ENCODE measurements at regions not wholly inside any gene's neighbourhood (a gene's known extent, or its start where the extent isn't known, plus 50 kb on each side); places are given as distances from the start of the nearest gene placed in this dataset.
A peak's percentile ranks its signal among the peaks of the same experiment; 100 is the strongest.
"Not testable (repeated sequence)": the region's sequence is repeated elsewhere in the genome, so short reads cannot be mapped to it uniquely, and the experiment has no call there.

DNA sequence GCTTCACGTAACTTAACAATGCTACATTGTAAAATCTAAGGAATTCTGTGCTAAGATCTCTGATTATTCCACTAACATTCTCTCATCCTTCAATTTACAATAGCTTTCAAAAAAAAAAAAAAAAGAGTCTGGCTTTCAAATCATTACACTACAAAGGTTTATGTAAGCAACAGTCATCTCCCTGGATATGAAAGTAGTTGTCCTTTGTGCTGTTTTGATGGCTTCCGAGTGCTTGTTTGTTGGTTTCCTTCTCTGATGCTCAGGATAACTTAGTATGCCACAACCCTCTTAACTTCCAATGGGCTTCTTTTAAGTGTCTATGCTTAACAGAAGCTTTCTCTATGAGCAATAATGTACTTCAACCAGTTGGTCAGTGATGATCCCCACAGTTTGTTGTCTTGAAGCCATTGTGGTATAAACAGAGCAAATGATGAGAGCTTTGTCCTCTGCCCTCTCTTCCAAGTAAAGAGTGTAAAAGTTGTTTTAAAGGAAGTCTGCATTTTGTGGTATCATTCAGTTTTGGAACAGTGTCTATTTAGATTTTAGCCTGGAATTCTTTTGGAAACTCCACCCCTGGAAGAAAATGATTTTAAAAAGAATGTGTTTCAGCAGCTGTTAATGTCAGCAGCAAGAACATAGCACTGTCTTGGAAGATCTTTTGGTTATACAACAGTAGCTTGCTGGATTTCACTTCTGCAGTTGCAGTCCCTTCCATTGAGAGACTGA lies 396.1 kb upstream of the RGS6 start:
- no peak for DNase-seq (ENCODE audit: low read depth in 2 of 2)

DNA sequence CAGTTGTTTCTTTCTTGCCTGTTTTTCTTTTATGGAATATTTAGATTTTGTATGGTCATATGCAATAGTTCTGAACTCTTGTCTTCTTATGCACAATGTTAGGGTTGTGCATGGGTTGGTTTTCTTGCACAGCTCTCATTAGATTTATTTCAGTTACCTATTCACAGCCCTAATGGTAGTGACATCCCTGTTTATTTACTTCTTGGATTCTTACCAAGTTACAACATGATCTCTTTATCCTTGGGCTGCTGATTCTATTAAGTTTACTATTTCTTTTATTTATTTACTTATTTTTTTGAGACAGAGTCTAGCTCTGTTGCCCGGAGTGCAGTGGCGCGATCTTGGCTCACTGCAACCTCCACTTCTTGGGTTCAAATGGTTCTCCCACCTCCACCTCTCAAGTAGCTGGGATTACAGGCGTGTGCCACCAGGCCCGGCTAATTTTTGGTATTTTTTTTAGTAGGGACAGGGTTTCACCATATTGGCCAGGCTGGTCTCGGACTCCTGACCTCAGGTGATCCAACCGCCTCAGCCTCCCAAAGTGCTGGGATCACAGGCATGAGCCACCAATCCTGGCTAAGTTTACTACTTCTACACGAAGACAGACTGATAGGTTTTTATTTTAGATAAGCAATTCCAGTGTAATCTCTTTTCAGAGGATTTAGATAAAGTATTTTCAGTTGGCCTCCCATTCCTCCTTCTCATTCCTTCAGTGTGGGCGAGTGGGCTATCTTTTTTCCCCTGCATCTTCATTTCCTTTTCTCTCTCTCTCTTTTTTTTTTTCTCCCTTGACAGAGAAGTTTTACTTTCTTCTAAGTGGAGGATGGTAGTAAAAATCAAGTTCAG lies 395.1 kb upstream of the RGS6 start:
- DNase-seq (ENCODE audit: low read depth in 2 of 2), result no peak

DNA sequence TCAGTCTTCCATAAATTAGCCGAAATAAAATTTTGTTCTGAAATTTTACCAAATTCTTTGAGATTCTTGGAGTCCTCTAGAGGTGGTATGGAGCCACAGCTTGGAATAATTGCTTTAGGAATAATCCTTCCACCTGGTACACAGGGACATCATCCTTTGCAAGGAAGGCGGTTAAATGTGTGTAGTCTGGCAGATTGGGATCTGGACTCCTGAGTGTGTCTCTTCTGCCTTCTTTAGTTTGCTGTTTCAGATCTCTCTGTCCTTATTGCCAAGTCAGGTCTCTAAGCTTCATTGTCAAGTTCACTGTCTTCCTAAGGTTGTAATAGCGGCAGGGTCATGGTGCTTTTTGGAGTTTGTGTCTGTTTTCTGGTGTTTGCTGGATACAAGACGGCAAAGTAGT lies 393.9 kb upstream of the RGS6 start:
- no peak for DNase-seq (ENCODE audit: low read depth in 2 of 2)

DNA sequence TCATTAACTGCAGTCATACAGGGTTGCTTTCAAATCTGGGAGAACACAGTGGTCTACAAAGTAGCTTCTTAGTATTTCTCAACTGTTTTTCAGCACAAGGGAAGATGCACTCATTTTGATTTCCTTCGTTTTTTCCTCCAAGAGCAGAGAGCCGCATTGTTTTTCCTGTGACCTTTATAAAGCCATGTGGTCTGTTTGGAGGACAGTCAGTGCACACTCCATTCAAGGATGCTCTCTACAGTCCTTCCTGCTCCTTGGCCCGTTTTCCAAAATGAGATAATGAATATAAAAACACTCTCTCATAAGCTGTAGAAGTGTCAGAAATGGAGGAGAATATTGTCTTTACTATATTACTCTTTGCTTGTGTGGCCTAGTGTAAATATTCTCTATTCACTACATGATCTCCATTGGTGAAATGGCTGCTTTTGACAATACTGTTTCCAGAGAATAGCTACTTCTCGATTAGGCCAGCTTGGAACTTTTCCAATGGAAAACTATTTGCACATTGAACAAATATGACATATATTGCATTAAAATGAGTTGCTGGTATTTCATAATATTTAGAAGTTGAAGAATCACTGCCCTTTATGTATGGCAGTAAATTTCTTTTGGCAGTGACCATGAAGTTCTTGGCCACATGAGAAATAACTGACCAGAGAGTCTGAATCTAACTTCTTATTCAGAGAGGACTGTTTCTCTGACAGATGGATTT lies 393.1 kb upstream of the RGS6 start:
- DNase-seq (ENCODE audit: low read depth in 2 of 2), result no peak

DNA sequence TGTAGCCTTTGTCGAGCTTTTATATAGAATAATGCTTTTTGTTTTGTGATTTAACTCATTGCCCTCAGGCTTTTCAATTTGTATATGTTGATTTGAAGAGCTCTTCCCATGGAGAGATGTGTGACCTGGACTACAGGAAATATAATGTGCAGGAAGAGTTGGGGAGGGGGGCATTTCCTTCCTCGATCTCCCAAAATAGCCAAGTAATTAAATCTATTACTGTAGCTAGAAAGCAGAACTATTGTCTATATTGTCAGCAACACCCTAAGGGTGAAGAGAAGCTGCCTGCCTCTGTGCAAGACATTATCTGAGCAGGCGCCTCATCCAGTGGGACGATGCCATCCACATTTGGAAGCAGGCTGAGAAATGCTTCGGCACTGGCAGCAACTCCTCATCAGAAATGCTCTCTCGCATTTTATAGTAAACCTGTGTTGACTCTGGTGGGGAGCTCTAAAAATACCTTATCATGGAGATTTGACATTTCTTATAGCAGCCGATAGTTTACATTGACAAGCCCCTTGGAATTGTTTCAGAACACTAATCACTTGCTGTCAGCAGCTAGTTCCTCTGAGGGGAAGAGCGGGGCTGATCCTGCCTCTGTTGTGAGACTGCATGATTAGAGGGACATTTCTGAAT lies 392.5 kb upstream of the RGS6 start:
- no peak for DNase-seq (ENCODE audit: low read depth in 2 of 2)

DNA sequence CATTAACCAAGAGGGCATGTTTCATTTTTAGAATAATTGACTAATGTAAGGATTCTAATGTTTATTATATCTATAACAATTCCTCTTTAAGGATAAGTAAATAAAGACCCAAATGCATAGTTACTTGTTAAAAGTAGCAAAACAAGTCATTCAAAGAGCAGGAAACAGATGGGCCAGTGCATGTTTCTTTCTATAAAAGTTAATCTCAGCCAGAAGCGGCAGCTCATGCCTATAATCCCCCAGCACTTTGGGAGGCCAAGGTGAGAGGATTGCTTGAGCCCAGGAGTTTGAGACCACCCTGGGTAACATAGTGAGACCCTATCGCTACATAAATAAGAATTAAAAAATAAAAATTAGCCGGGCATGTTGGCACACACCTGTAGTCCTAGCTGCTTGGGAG lies 391.0 kb upstream of the RGS6 start:
- DNase-seq (ENCODE audit: low read depth in 2 of 2), result no peak

DNA sequence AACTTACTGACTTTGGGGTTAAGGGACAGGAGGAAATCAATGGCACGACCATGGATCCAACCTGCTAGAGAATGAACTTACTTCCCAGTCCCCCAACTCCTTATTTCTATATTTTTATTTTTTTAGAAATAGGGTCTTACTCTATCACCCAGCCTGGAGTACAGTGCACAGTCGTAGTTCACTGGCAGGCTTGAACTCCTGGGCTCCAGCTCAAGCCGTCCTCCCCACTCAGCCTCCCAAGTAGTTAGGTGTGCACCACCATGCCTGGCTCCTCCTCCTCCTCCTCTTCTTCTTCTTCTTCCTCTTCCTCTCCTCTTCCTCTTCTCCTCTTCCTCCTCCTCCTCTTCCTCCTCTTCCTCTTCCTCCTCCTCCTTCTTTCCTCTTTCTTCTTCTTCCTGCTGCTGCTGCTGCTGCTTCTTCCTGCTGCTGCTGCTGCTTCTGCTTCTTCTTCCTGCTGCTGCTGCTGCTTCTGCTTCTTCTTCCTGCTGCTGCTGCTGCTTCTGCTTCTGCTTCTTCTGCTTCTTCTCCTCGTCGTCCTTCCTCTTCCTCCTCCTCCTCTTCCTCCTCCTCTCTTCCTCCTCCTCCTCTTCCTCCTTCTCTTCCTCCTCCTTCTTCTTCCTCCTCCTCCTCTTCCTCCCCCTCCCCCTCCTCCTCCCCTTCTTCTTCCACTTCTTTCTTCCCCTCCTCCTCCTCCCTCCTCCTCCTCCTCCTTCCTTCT lies 390.1 kb upstream of the RGS6 start:
- no peak for DNase-seq (ENCODE audit: low read depth in 2 of 2)

DNA sequence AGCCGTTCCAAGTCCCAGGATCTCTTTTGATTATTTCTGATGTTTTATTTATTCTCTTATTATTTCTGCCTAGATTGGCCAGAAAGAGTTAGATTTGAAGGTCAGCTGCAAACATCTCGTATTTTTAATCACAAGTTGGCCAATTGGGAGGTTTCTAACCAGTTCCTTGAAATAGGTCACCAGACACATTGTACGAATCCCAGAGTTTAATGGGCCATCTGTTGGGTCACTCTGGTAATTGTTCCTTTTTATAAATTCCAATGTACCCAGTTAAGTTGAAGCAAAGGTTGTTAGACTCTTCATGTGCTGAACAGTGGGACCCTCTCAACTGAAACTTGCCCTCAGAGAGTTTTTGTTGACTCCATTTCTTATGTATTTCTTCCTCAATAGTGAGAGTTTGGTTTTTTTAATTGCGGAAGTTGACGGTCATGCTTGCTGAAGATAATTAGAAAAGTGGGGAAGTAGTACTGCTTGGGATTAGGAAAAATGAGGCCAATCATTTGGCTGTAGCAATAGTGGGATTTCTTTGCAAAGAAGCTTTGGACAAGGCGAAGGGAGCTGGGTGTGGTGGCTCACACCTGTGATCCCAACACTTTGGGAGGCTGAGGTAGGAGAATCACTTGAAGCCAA lies 382.7 kb upstream of the RGS6 start:
- no peak for DNase-seq (ENCODE audit: low read depth in 2 of 2)

DNA sequence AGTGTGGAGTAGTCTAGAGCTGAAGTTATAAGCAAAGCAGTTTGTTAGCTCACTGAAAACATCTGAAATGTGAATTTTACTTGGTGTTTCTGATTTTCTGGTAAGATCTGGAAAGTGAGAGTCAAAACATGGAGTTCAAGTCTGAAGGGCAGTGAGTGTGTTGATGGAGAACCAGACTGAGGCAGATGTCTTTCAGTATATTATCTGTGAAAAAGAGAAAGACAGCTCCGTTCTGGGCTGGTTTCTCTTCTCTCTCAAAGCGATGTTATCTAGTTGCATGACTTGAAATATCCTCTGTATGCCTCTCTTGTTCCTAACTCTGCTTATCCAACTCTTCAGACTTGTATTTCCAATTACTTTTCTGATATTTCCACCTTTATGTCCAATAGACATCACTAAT lies 381.9 kb upstream of the RGS6 start:
- no peak for DNase-seq (ENCODE audit: low read depth in 2 of 2)

DNA sequence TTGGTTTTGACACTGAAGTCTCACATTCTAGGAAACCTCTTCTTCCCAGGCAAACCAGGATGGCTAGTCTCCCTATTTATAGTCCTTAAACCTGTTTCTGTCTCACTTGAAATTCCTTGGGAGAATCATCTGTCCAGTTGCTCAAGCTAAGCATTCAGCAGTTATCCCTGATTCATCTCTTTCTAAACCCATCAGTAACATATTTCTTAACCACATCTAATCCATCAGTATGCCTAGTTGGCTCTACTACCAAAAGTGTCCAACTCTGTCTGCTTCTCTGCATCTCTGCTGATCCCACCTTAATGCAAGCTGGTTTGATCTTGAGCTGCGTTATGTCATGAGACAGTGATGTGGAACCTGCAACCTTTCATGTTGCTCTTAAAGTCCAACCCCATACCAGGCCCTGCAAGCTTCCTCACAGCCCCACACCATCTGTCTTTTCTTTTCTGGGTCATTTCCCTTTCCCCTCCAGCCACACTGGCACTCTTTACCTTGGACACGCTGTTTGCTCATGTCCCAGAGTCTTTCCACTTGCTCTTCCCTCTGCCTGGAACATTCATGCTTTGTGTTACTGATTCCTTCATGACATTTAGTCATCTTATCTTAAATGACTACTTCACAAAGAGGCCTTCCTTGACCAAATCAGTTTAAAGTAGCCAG lies 380.8 kb upstream of the RGS6 start:
- DNase-seq (ENCODE audit: low read depth in 2 of 2), result no peak

DNA sequence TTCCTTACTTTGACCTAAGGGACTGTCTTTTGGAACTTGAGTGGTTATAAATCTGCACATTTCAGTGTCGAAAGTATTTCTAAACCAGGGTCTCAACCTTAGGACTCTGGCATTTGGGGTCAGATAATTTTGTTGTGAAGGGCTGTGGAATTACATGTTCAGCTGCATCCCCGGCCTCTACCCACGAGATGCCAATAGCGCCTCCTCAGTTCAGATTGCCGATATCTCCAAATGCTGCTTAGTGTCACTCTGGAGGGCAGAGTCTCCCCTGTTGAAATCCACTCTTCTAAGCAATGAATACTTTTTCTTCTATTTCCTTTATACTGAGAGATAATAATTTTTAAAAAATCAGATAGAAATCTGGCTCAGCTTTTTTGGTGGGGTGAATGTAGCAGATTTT lies 379.4 kb upstream of the RGS6 start:
- no peak for DNase-seq (ENCODE audit: low read depth in 2 of 2)

DNA sequence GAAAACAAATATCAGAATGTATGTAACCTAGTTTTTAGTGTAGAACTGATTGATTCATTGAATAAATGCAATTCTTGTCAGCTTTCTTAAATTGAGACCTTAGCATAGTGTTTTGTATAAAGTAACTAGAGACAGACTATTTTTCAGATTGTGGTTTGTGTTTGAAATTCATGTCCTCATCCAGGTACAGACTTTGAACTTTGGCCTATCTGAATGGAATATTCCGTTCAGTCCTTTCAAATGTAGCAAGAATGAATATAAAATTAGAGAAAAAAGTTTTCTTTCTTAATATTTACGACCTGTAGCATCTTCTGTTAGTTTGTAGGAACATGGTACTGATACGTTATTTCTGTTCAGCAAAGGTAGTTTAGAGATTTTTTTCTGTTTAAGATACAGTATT lies 378.4 kb upstream of the RGS6 start:
- no peak for DNase-seq (ENCODE audit: low read depth in 2 of 2)

DNA sequence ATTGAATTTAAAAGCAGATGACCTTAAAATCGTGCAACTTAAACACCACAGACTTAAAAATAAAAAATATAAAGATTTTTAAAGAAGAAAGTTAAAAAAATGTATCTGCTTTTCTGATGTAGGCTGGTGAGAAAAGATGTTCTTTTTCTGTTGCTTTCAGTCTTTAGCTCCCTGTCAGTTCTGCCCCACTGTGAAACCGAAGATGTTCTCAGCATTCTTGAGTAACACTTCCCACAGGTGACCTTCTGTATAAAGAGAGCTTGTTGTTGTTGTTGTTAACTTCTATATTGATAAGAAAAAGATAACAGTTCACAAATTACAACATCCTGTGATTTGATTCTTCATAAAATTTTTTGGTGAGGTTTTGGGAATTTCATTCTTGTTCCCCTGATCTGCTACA lies 377.9 kb upstream of the RGS6 start:
- no peak for DNase-seq (ENCODE audit: low read depth in 2 of 2)

DNA sequence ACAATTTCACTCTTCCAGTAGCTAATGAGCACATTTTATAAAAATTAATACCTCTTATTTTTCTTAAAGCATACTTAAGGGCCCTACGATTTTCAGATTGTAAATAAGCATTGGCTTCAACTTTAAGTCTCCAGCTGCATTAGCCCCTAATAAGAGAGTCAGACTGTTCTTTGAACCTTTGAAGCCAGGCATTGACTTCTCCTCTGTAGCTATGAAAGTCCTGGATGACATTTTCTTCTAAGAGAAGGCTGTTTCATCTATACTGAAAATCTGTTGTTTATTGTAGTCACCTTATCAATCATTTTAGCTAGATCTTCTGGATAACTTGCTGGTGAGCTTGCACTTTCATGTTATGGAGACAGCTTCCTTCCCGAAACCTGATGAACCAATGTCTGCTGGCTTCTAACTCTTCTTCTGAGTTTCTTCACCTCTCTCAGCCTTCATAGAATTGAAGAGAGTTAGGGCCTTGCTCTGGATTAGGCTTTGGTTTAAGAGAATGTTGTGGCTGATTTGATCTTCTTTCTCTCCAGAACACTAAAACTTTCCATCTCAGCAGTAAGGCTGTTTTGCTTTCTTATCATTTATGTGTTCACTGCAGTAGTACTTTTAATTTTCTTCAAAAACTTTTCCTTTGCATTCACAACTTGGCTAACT lies 377.1 kb upstream of the RGS6 start:
- DNase-seq (ENCODE audit: low read depth in 2 of 2), result no peak

DNA sequence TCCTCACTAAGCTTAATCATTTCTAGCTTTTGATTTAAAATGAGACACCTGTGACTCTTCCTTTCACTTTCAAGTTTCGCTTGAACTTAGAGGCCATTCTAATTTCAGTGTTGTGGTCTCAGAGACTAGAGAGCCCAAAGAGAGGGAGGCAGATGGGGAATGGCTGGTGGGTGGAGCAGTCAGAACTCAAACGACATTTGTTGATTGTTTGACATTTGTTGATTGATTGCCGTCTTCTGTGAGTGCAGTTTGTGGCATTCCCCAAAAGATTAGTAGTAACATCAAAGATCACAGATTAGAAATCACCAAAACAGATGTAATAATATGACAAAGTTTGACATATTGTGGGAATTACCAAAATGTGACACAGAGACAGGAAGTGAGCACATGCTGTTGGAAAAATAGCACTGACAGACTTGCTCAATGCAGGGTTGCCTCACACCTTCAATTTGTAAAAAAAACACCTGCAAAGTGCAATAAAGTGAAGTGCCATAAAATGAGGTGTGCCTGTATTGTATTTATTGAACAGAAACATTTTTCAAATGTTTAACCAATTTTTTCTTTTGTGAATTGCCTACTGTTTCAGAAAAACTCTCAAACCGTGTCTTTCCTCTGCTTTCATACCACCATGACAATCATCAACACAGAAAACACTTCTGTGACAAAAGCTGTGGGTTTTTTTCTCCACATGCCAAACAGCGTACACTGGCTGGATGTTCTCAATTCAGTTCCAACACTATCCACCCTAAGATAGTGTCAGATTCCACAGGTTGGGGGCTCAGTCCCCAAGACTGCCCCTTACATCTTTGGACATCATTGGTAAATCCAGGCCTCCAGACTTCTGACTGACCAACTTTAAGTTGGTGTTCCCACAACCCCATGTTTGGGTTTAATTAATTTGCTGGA lies 376.3 kb upstream of the RGS6 start:
- DNase-seq (ENCODE audit: low read depth in 2 of 2), result peak; percentile 31 to 53

DNA sequence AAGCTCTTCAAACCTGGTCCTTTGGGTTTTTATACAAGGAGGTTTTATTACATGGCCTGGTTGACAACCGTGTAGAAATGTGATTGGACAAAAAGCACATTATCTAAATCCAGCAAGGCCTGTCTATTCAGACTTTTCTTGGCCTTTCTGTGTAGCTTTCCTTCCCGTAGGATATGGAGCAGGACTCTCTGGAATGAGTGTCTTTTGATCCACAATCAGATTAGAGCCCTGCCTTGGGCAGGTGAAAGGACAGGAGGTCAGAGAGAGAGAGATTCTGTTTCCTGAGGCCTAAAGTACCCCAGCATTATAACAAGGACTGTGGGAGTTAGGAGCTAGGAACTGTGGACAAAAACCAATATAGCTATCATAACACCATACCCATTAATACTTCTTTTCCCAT lies 375.5 kb upstream of the RGS6 start:
- DNase-seq (ENCODE audit: low read depth in 2 of 2), result no peak

DNA sequence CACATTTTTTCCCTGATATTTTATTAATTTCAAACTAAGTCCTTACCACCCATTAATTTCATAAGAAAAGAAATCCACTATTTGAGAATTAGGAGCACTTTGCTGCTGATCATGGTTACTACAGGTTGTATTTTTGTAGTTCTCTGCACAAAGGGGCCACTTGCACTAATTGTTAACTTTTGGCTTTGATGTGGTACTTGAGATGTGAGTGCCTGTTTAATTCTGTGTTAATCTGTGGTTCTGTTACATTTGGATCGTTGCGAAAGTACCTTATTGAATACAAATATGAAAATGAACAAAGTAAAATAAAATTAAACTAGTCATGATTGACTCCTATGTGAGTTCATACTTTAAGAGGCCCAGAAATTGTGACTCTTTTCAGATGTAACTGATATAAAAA lies 374.9 kb upstream of the RGS6 start:
- no peak for DNase-seq (ENCODE audit: low read depth in 2 of 2)

DNA sequence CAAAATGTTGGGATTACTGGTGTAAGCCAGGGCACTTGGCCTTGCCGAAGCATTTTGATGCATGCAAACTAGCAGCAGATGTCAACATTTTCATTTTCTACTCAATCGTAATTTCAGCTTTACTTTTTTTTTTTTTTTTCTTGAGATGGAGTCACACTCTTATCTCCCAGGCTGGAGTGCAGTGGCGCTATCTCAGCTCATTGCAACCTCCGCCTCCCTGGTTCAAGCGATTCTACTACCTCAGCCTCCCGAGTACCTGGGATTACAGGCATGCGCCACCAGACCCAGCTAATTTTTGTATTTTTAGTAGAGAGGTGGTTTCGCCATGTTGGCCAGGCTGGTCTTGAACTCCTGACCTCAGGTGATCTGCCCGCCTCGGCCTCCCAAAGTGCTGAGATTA lies 373.3 kb upstream of the RGS6 start:
- not testable (repeated sequence) for DNase-seq (ENCODE audit: low read depth in 2 of 2)

DNA sequence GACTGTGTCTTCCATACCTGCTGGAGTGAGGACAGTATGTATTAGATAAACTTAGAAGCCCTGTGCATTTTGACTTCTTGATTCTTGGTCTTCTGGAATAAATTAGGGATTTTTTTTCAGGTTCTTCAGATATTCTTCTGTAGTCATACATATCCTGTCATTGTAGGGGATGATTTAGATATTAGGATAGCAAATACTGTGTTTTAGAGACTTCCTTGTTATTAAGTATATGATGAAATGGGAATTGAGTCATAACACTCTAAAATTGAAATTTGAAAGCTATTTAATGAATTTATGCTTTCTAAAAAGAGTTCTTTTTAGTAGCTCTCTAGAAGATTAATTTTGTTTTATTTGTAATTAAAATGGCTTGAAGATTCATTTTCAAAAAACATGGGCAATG lies 371.5 kb upstream of the RGS6 start:
- no peak for DNase-seq (ENCODE audit: low read depth in 2 of 2)

All from stimulated activated CD8-positive, alpha-beta memory T cell treated with anti-CD3 and anti-CD28 coated beads, Interleukin-15, amount 100 ng/mL, for 4 hours (primary cell).